ENCODE measurements at regions not wholly inside any gene's neighbourhood (a gene's known extent, or its start where the extent isn't known, plus 50 kb on each side); places are given as distances from the start of the nearest gene placed in this dataset.
"Not testable (repeated sequence)": the region's sequence is repeated elsewhere in the genome, so short reads cannot be mapped to it uniquely, and the experiment has no call there.

DNA sequence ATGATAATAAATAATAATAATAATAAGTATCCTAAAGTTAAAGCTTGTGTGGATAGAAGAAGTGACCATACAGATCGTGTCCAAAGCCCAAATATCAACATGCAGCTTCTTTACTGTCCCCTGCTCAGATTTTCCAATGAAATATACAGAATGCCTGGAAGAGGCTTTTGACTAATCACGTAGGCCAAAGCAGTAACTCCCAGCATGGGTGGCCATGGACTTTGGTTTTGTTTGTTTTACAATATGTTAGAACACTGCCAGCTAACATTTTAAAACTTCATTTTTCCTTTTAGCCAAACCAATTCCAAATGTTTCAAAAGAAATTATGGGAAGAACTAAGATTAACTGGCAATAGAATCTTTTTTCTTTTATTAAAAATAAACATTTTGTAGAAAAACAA, 400.0 kb upstream of the FLRT2 start:
- DNase-seq = no peak

DNA sequence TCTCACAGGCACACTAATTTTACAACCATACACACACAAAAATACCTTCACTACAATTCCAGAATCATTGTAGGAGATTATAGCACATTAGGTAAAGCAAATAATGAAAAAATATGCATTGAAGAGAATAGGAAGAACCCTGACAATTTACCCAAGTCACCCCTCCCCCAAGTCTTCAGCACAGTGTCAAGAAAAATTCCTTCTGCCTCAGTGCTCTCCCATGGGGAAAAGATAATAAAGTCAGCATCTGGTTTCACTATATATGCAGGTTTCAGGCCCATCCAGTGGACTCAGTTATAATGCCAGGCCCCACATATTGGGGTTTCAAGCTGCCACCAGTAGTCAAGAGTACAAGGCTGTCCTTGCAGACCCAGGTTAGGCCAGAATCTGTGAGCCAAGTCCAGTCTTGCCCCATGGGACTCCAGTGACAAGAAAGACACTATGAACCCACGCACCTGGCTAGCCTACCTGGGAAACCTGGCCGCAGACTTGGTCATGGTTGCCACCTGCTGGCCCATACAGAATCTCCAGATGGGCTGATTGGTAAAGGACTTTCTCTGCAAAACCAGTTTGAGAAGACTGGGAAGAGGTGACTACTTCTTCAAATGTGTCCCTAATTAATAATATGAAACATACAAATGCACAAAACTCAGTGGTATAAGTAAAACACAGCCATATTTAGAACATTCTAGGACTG, 398.6 kb upstream of the FLRT2 start:
- no peak for DNase-seq

DNA sequence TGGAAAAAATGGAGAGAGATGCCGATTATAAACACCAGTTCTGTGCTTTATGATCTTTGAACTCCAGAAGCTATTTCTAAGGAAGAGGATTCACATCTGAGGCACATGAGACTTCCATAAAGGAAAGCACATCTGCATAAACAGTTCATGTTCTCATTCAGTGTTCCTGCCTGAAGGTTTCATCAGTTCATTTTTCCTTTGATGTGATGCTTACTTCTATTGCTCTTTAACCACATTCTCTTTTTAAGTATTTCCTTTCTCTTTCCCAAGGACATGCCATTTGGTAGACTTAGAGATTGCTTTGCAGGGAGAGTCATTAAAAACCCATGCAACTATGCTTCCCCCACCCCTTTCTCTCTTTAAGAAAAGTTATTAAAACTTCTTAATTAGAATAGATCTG, 387.0 kb upstream of the FLRT2 start:
- no peak for DNase-seq

DNA sequence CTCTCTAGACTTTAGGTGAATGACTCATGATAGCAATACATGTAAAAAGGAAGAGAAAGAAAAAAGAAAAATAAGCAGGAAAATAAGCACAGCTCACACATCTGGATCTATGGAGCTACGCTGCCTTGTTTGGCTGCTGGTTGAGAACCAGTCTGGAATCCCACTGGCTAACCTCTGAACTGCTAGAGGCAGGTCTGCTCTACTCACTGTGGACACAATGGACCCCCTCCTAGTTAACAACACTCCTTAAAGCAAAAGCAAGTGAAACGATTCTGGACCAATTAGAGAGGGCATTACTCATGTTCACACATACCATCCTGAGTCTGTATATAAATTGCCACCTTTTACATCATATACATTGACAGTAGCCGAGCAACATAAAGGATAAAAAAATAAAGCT, 383.2 kb upstream of the FLRT2 start:
- no peak for DNase-seq

DNA sequence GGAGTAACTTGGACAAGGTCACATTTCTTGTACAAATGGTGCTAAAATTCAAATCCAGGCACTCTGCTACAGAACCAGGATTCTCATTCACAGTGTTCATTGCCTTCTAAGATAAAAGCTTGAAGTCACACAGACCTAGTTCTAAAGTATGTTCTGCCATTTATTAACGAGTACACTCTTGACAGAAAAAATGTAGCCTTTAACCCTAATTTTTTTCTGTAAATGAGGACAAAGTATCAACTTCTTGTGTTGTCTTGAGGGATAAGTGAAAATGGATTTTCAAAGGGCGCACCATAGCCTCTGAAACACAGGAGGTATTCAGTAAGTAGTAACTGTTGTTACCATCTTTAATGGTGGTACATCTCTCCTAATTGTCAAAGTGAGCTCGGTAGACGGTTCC, 379.8 kb upstream of the FLRT2 start:
- no peak for DNase-seq

DNA sequence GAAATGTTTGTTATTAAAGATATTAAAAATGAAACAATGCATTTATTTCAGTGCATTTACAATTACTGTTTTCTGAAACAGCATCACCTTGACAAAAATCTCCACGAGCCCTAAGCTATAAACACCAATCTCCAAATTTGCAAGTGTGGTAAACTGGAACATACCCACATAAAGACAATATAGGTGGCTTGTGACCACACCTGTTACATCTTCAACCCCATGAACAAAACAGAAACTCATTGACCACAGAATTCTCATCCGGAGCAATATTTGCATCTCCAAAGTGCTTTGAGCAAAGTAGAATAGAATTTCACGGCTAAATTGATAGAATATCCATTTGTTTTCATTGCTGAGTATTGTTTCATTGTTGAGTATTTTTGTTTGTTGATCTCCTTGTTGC, 375.2 kb upstream of the FLRT2 start:
- DNase-seq = no peak

DNA sequence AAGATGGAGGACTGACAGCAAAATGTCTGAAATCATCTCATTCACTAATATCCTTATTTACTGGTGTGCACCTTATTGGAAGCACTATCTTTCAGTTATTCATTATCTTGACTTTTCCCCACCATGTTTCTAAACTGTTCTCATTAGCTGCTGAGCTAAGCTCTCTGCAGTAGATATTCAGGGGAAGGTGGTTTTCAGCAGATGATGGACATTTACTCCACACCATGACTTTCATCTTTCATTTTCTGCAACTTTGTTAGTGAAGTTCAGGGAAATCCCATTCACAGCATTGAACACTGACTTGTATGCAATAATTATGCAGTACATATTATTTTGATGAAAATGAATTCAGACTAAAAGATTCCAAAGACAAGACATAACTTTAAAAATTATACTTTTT, 373.6 kb upstream of the FLRT2 start:
- DNase-seq = no peak

DNA sequence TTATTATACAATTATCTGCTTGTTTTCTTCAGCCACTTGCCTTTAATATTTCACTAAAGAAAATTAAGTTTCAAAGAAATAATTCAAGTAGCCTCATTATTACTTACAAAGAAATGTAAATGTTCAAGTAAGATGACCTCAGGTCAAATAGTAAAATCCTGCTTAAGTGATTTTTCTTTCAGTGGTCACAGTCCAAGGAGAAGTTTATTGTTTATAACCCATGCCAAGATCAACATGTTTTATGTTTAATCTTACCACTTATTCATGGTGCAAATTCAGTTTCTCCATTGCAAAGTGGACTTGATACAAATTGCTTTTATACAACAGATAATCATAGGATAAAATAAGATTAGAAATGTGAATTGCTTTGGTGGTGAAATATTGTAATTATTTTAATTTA, 370.2 kb upstream of the FLRT2 start:
- no peak for DNase-seq

DNA sequence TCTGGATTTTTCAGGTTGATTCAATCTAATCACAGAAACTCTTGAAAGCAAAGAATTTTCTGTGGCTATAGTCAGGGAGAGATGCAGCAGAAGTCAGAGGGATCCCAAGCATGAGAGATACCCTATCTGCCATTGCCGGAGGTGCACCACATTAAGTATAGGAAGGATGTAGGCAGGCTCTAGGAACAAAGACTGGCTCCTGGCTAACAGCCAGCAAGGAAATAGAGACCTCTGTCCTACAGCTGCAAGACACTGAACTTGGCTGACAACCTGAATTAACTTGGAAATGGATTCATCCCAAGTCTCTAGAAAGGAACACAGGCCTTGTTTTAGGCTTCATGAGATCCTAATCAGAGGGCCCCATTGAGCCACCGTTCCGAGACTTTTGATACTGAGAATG, 364.9 kb upstream of the FLRT2 start:
- DNase-seq = no peak

DNA sequence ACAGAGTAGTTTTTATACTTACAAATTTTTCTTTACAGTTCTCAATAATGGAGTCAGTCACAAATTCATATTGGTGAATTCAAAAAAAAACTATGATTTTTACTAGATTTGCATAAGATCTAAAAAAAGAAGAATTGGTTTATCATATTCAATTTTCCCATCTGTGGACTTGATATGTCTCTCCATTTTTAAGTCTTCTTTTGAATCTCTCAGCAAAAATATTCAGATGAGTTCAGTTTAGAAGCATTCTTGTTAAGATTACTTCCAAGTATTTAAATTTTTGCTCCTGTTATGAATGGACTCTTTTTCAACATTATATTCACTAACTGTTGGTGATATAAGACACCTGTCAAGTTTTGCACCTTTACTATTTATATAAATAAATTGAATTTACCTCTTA, 360.6 kb upstream of the FLRT2 start:
- no peak for DNase-seq

DNA sequence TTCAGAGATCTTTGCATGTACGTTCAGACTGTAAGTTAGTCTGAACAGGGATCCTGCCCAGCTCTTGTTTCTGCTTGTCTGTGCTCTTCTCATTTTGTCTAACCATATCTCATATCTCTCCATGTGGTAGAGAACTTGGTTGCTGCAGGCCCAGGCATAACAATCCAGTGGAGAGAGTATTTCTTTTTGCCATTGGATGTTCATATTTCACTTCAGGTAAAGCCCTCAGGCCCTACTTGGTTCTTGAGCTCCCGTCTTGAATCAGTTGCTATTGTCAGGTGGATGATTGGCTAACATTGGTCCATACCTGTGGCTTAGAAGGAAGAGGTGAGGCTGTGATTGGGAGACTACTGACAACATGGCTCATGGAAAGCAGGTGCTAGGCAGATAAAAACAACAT, 357.7 kb upstream of the FLRT2 start:
- no peak for DNase-seq

DNA sequence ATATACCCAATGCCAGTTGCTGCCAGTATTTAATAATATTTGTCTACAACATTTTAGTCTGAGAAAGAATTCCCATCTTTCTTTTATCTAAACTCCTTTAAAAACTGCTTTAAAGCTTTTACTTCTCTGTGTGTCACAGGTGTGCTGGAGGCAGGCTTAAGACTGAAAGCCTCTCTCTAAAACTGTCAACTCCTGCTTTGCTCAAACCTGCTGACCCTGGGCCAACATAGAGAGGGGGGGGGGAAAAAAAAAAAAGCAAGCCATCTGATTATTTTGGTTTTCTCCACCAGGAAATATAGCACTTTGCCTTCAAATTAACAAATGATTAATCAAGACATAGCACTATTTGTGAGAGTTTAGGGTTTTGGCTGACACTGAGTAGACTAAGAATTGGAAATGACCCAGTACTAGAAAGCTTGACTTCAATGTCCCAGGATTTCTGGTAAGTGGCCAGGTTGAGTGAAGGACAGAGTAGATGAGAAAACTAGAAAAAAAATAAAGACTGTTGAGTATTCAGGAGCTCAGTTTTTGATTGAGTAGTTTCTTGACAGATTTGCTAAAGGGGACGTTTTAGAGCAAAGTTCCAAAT, 357.0 kb upstream of the FLRT2 start:
- DNase-seq = no peak

DNA sequence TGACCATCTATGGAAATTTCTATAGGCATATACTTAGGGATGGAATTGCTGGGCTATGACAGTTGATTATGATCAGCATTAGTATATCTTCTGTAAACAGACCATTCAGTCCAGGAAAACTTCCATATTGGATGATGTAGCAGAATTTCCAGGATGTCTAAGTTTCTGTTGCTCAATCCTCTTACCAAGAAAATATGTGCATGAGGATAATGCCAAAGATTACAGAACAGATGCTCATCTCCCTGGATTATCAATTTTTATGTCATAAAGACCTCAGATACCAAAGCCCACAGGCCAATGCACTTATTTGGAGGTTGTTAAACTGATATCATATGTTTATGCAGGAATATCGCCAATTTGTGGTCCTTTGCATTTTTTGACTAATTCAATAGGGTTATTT, 354.4 kb upstream of the FLRT2 start:
- DNase-seq = no peak

DNA sequence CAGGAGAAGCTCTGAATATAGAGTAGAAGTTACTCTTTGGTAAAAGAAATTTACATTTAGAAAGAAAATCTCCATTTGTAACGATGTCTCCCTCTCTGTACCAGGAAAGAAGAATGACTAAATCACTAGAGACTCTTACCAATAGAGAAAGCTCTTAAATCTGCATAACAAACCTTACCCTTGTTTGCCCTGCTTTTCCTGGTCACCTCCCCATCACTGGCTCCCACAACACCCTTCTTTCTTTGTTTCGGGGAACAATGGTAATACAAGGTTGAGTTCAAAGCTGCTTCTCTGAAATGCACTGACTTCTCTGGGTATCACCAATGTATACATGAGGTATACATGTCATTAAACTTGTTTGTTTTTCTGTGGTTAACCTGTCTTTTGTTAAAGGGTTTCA, 351.1 kb upstream of the FLRT2 start:
- DNase-seq = no peak

DNA sequence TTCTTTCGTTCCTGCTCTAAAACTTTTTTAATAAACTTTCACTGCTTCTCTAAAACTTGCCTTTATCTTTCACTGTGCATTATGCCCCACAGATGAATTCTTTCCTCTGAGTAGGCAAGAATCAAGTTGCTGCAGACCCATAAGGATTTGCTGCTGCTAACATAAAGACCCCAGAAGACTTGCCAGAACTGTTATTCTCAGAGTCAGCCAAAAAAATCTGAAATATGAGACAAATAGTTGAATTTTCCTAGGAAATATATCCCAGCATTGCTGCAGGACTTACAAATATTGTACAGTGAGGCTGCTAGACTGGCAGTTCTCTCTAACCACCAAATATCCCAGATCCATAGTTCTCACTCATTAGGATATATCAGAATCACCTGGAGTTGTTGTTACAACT, 349.1 kb upstream of the FLRT2 start:
- DNase-seq = no peak

DNA sequence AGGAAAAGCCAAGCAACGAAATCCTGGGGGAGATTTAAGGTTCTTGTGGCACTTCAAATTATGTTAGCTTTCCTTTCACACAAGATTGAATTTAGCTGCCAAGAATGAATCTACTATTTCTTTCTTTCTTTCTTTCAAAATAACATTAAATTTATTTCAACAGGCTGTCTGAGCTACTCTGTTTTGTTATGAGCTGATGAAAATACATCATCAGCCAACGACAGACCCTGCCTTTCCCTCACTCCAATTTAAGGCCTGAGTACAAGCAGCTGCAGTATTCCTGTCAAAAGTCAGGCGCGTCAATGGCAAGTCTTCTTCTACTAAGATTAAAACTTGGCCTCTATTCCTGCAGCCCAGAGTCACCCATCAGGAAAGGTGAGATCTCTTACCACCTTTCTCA, 347.7 kb upstream of the FLRT2 start:
- no peak for DNase-seq

DNA sequence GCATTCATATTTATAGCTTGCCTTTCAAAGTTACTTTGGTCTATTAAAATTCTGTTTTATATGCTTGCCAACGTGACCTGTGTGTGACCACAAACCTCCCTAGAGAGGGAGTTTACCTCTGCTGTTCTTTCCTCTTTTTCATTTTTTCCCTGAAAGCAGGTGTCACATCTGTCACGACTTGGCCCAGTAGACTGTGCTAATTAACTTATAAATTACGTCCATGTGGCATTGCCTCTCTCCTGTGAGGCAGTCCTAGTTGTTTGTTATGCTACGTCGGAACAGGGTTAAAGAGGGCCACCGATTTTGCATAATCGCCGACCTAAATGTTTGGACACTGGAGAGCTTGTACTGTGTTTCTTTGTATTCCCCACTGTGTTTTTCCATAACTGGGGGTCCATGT, 343.9 kb upstream of the FLRT2 start:
- no peak for DNase-seq

DNA sequence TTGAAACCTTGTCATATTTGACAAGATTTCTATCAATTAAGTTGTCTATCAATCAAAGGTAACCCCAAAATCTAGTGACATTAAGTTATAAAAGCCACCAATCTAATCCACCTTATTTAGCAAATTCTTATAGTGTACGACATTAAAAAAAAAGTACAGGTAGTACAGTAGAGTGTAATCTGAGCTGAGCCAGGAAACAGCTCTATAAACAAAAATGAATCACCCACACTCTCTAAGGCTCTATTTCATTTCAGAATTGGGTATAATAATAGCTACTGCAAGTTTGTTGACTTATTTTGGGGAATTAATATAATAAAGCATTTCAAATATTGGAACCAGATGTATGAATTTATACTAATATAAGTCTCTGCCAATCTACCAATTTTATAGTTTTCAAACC, 342.4 kb upstream of the FLRT2 start:
- no peak for DNase-seq

DNA sequence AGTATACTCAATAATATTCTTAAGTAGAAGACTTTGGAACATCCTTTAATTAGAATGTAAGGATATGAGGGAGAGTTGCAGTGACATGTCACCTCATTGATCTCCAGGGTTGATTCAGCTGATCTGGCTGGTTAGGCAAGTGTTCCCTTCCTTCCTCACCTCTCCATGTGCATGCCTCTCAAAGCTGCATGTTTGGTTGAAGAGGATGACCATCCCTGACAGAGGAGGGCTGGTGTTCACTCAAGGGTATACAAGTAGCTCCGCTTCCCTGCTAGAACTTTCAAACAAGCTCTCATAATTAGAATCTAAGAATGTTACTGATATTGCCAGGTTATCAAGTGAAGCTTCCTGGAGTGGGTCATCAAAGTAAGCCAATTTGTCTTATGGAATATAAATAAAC, 341.1 kb upstream of the FLRT2 start:
- no peak for DNase-seq

DNA sequence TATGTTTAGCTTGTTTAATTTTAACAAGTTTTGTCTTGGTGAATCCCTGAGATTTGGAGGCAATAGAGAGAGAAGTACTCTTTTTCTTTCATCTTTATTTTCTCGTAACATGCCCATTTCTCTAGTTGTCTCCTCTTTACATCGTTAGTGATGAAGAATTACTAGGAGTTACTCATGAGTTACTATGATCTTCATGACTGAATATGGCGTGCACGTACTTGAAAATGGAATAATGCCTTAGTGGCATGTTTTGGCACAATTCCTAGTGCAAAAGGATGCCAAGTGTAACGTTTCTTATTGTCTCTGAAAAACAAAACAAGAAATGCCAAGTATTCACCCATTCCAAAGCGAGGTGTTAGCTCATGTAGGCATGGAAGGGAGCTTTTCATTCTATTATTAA, 340.7 kb upstream of the FLRT2 start:
- DNase-seq = not testable (repeated sequence)

DNA sequence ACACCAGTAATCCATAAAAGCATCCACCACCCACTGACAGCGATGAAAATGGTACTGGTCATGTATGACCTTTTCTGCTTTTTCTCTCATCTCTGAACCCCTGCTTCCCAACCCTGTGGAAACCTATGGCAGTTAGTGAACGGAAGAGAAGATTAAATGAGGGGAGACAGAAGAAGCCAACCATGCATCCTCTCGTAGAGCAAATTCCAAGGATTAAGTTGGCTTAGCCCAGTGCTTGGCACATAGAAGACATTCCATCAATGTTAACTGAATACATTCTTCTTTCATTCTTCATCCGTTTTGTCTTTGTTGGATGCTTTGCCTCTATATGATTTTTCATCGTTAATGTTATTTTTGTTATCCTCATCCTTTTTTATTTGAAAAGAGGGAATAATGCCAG, 339.7 kb upstream of the FLRT2 start:
- DNase-seq = no peak

DNA sequence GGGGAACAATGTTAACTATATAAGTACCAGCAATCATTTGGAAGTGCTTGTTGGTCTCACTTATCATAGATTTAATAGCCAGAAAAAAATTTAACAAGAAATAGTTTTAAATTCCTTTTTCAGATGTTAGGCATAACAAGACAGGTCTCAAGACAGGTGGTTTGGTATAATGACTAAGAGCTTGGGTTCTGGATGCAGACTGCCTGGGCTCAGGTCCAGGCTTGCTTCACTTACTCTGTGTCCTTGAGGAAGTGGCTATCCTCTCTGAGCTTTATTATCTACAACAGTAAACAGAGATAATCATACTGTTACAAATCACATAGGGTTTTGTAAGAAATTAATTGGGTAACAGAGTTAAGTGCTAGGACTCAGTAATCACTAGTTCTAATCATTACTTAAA, 338.0 kb upstream of the FLRT2 start:
- DNase-seq = no peak

DNA sequence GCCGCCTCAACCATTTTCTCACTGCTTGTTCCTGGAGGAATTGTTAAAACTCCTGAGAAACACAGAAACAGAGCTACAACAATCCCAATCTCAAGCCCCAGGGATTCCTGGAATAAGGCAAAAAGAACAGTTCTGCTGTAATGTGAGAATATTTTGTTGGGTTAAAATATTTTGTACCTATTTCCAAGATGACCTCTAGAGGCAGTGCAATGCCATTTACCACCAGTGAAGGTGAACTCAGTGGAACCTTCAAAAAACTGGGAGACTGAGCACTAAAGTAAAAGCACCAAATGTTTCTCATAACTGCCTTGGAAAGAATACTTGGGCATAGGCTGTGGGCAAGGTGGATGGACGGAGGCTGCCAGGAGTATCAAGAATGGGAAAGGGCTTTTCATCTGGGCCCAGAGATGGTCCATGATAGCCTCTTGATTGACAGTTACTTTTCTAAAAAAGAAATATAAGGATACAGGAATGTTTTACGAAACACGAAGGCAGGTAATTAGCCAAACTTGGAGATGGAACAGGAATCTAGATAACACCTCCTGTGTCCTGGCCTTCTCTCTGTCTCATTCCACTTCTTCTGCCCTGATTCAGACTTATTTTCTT, 334.0 kb upstream of the FLRT2 start:
- peak in 1 of 2 donors; percentile 5 for DNase-seq

DNA sequence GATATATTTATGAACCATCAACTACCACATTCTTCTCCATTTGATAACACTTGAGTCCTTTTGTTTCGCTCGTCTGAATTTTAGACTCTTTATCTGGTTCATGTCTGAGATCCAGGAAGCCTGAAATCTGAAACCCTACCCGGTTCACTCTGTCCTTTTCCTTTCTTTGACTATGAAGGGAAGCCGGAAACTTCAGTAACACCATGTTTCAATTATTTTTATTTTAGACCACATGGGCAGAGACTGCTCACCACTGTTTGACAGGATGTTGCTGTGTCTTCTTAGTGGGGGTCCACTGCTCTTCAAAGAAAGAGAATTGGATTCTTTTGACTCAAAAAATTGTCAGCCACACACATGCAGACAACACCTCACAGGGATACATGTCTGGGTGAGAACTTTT, 331.9 kb upstream of the FLRT2 start:
- no peak for DNase-seq

DNA sequence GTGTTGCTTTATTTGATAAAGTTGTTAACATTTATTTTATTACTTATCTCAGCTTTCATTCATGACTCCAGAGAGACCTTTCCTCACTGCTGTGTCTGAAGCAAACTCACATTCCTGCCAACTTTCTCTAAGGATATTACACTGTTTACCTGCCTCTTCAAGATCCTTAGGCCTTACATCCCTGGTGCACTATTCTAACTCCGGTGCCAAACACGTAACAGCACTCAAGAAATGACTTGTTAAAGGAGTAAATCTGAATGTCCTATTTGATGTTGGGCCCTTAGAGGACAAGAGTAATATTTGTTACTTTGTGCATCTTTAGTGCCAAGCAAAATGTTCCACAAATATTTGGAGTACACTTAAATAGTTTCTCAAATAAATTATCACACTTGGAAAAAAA, 324.1 kb upstream of the FLRT2 start:
- no peak for DNase-seq

Measured in inflammatory macrophage (primary cell).